ENCODE measurements at regions not wholly inside any gene's neighbourhood (a gene's known extent, or its start where the extent isn't known, plus 50 kb on each side); places are given as distances from the start of the nearest gene placed in this dataset.
"Not testable (repeated sequence)": the region's sequence is repeated elsewhere in the genome, so short reads cannot be mapped to it uniquely, and the experiment has no call there.

- DNase-seq = no peak
Measured at GRCh38 chr1:178644308-178645120, 80.5 kb upstream of the RALGPS2 start.

DNA sequence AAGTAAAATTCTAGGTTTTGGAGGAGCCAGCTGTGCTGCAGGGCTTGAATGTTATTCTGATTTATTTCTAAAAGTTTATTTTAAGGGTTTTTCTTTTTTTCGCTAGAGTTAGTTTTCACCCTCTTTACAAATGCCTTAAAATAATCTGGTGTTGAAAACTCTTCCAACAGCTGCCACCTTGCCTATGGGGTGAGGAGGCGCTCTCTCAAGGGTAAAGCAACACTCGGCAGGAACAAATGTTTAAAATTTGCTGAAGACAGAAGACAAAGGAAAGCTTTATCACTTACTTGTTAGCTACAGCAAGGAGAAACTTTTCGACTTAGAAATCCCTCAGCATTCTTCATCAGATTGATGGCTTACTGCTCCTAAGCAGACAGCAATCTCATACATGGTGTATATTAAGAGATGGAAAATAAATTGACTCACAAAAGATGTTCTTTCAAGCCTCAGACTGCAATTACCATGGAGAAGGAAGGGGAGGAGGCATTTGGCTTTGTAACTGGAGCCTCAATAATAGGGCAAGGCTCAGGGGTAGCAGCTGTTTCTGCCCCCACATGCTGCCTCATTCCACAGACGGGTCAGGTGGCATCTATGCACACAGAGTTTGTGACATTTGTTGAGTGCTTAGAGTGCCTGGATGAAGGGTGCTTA is 79.8 kb upstream of the RALGPS2 start:
- no peak for DNase-seq

DNA sequence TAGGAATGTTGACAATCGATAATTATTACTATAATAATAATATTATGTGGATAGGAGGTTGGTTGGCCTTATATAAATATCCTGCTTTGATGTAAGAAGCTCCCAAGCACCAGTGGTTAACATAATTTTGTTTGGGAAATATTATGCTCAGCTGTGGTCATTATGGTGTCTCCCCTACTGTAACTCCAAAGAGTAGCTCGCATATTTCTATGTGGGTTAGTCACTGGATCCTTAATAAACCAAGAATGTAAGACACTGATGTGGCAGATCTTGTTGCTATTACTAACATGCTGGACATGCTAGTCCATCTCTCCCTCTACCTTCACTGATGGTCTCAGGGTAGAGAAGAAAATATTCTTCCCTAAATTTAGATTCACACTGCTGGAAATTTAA is 79.2 kb upstream of the RALGPS2 start:
- no peak for DNase-seq

GRCh38 chr1:178646821-178647220 is 78.2 kb upstream of the RALGPS2 start:
- no peak for DNase-seq

GRCh38 chr1:178648151-178648550 is 76.9 kb upstream of the RALGPS2 start:
- DNase-seq = no peak

- no peak for DNase-seq
Measured at GRCh38 chr1:178649582-178650350, 75.3 kb upstream of the RALGPS2 start.

DNA sequence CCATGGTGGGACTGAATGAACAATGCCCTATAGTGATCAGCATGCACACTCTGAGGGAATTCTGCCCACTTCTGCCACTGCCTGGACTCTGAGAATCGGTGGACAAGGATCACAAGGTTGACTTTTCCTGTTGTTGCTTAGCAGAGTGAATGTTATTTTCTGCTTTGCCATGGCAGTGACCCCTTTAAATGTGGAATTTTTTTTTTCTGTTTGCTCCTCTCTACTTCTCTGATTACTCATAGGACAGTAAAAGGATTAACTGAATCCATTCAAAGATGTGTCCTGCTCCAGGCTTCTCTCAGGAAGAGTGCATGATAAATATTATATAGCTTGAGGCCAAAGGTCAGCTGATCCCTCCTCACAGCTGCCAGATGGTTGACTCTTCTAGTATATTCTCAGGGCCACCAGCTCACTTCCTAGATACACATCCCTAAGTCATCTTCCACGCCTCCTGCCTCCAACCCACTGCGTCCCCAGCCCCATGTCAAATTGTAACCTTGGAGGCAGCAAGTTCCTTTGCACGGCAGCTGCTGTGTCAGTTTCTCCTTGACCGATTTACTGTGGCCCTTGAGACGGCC is 74.0 kb upstream of the RALGPS2 start:
- DNase-seq = no peak

- DNase-seq = no peak
Measured at GRCh38 chr1:178651742-178652141, 73.3 kb upstream of the RALGPS2 start.

DNA sequence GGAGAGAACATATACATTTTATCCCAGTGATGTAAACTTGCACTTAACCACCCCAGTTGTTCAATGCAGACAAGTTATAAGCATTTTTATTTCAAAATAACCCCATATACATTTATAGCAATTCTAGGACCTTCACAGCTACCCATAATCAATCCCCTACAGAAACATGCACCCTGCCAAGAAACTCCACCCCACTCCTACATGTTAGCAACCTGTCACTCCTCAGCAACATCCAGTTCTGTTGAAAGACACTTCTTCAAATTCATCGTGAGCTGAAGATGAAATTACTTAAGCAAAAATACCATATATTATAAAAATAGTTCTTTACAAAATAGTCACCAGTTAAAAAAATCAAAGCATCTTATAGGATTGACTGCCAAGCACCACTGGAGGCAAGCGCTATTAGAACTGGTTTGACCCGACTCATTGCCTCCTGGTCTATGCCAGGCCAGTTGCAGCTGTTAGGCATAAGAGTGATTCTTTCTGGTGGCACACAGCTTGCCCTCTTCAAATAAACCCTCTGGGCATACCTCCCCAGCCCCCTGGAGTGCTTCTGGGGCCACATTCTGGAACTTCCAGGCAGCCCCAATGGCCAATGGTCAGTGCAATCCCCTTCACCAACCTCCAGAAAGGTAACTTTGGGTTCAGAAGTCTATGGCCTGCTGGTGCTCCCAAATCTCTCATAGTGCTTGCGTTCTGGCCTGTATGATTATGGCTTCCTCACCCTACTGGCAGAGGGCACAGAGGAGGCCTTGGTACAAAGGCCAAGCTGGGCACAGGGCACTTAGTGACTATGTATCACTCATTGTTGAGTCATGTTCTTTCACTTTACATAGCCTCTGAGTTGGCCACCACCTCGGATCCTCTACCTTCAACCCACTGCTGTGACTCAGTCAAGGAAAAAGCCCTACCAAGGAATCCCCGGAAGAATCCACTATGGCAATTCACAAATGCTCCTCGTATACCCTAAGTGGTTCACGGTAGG is 72.2 kb upstream of the RALGPS2 start:
- no peak for DNase-seq

- DNase-seq = no peak
Measured at GRCh38 chr1:178659789-178660208, 65.2 kb upstream of the RALGPS2 start.

DNA sequence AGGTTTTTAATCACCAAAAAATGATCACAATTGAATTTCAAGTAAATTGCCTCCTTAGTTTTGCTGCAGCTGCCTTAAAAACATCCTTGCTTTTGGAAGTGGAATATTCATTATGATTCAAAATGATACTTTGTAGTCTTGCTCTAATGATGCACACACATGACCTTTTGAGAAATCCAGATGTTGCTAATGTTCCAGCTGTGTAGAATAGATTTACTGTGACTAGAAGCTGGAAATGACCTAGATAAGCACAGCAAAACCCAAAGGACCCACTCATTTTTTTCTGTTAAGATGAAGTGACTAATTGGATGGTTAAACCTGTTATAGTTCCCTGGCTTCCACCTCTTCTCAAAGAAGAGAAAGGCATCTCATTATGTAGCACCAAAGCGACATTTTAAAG is 64.6 kb upstream of the RALGPS2 start:
- no peak for DNase-seq

- no peak for DNase-seq
Measured at GRCh38 chr1:178664278-178664677, 60.8 kb upstream of the RALGPS2 start.

DNA sequence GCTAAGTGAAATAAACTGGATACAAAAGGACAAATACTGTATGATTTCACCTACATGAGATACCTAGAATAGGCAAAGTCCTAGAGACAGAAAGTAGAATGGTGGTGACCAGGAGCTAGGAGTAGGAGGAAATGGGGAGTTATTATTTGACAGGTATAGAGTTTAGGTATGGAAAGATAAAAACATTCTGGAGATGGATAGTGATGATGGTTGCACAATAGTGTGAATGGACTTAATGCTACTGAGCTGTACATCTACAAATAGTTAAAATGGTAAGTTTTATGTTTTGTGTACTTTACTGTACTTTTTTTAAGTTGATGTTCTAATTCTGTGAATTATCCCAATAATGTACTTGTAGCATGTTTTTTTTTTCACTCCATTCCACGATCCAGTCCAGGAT is 59.5 kb upstream of the RALGPS2 start:
- no peak for DNase-seq

DNA sequence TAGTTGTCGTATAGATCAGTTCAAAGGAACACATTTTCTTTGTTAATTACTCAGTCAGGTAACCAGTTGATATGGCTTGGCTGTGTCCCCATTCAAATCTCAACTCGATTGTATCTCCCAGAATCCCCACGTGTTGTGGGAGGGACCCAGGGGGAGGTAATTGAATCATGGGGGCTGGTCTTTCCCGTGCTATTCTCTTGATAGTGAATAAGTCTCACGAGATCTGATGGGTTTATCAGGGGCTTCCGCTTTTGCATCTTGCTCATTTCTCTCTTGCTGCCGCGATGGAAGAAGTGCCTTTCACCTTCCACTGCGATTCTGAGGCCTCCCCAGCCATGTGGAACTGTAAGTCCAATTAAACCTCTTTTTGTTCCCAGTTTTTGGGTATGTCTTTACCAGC is 58.2 kb upstream of the RALGPS2 start:
- DNase-seq = not testable (repeated sequence)

DNA sequence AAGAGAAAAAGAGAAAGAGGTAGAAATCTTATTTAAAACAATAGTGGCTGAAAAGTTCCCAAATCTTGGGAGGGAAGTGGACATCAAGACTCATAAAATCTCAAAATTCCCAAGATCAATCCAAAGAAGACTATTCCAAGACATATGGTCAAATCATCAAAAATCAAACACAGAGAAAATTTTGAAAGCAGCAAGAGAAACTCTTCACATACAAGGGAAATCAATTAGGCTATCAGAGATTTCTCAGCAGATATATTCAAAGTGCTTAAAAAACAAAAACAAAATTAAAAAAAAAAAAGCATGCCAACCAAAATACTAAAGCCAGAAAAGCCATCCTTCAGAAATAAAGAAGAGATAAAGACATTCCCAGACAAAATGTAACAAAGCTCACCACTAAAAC is 52.6 kb upstream of the RALGPS2 start:
- DNase-seq = no peak

GRCh38 chr1:178674559-178674958 is 50.5 kb upstream of the RALGPS2 start:
- DNase-seq = not testable (repeated sequence)

Data from activated CD4-positive, alpha-beta T cell treated with anti-CD3 and anti-CD28 coated beads, Interleukin-2, amount 50 U/mL, for 16 hours (primary cell).